ENCODE measurements at regions not wholly inside any gene's neighbourhood (a gene's known extent, or its start where the extent isn't known, plus 50 kb on each side); places are given as distances from the start of the nearest gene placed in this dataset.

- Histone ChIP-seq H3K27ac (replicated peaks) (no peak overlapping the region), H3K27me3 (ENCODE audit: insufficient read depth, poor library complexity, severe bottlenecking) (no peaks in the 10 kb centered on the region), H3K4me3 (replicated peaks; ENCODE audit: insufficient read depth, low read length) (no peak overlapping the region)
- no peak for DNase-seq (ENCODE audit: low read depth in 1 of 2, low spot score in 1 of 2)
- TF ChIP-seq SPI1 (IDR thresholded peaks at IDR 0.05; ENCODE audit: borderline replicate concordance, low read depth) (no peak), POLR2AphosphoS5 (IDR thresholded peaks at IDR 0.05; ENCODE audit: low read depth) (no peak), CTCF (IDR thresholded peaks at IDR 0.05; ENCODE audit: insufficient read depth, low read length) (no peak)
- TF ChIP-seq, protein P1, sequence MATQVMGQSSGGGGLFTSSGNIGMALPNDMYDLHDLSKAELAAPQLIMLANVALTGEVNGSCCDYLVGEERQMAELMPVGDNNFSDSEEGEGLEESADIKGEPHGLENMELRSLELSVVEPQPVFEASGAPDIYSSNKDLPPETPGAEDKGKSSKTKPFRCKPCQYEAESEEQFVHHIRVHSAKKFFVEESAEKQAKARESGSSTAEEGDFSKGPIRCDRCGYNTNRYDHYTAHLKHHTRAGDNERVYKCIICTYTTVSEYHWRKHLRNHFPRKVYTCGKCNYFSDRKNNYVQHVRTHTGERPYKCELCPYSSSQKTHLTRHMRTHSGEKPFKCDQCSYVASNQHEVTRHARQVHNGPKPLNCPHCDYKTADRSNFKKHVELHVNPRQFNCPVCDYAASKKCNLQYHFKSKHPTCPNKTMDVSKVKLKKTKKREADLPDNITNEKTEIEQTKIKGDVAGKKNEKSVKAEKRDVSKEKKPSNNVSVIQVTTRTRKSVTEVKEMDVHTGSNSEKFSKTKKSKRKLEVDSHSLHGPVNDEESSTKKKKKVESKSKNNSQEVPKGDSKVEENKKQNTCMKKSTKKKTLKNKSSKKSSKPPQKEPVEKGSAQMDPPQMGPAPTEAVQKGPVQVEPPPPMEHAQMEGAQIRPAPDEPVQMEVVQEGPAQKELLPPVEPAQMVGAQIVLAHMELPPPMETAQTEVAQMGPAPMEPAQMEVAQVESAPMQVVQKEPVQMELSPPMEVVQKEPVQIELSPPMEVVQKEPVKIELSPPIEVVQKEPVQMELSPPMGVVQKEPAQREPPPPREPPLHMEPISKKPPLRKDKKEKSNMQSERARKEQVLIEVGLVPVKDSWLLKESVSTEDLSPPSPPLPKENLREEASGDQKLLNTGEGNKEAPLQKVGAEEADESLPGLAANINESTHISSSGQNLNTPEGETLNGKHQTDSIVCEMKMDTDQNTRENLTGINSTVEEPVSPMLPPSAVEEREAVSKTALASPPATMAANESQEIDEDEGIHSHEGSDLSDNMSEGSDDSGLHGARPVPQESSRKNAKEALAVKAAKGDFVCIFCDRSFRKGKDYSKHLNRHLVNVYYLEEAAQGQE (IDR thresholded peaks at IDR 0.05; ENCODE audit: insufficient replicate concordance, low read depth): no peak
These were observed 542.1 kb upstream of the SPHKAP start for GRCh38 chr2:228723599-228723998.

GRCh38 chr2:228722311-228722710 lies 540.8 kb upstream of the SPHKAP start:
- DNase-seq (ENCODE audit: low read depth in 1 of 2, low spot score in 1 of 2): no peak
- no peak overlapping the region for H3K27ac ChIP-seq (replicated peaks)

GRCh38 chr2:228720895-228721294 lies 539.4 kb upstream of the SPHKAP start:
- H3K4me3 ChIP-seq (replicated peaks; ENCODE audit: insufficient read depth, low read length): no peak overlapping the region
- no peak for DNase-seq (ENCODE audit: low read depth in 1 of 2, low spot score in 1 of 2)
- TF ChIP-seq POLR2AphosphoS5 (IDR thresholded peaks at IDR 0.05; ENCODE audit: low read depth): no peak
- TF ChIP-seq, protein P1 (IDR thresholded peaks at IDR 0.05; ENCODE audit: insufficient replicate concordance, low read depth): no peak
- TF ChIP-seq GABPA (IDR thresholded peaks at IDR 0.05; ENCODE audit: low read depth): no peak
- TF ChIP-seq SPI1 (IDR thresholded peaks at IDR 0.05; ENCODE audit: borderline replicate concordance, low read depth): no peak
- no peak for TF ChIP-seq CTCF (IDR thresholded peaks at IDR 0.05; ENCODE audit: insufficient read depth, low read length)
- H3K27me3 ChIP-seq (ENCODE audit: insufficient read depth, poor library complexity, severe bottlenecking): no peaks in the 10 kb centered on the region
- H3K27ac ChIP-seq (replicated peaks): no peak overlapping the region

More at GRCh38 chr2:228722311-228722710, 540.8 kb upstream of the SPHKAP start:
- H3K27me3 ChIP-seq (ENCODE audit: insufficient read depth, poor library complexity, severe bottlenecking): no peaks in the 10 kb centered on the region
- TF ChIP-seq SPI1 (IDR thresholded peaks at IDR 0.05; ENCODE audit: borderline replicate concordance, low read depth) (no peak), GABPA (IDR thresholded peaks at IDR 0.05; ENCODE audit: low read depth) (no peak), POLR2AphosphoS5 (IDR thresholded peaks at IDR 0.05; ENCODE audit: low read depth) (no peak), CTCF (IDR thresholded peaks at IDR 0.05; ENCODE audit: insufficient read depth, low read length) (no peak)
- TF ChIP-seq, protein P1 (IDR thresholded peaks at IDR 0.05; ENCODE audit: insufficient replicate concordance, low read depth): no peak
- no peak overlapping the region for H3K4me3 ChIP-seq (replicated peaks; ENCODE audit: insufficient read depth, low read length)

Data from HL-60 (cell line).